Parathyroid adenoma (tissue), 2 donors: ENCODE measurements at regions not wholly inside any gene's neighbourhood (a gene's known extent, or its start where the extent isn't known, plus 50 kb on each side); places are given as distances from the start of the nearest gene placed in this dataset.

Experiments used
- H2AFZ ChIP-seq: fragments of 300-600 bp; sonication (generic); one replicate; pipeline ENCODE4 v1.7.0; 2017; ENCODE audit warnings: antibody characterized with exemption, mild to moderate bottlenecking
- H3K27ac ChIP-seq: fragments of 300-600 bp; sonication (generic); one replicate; pipeline ENCODE4 v1.7.0; 2017
- H3K27me3 ChIP-seq: fragments of 300-600 bp; sonication (generic); one replicate; pipeline ENCODE4 v1.7.0; 2017; ENCODE audit warnings: low read length; ENCODE audit not compliant: control insufficient read depth, insufficient read depth
- H3K36me3 ChIP-seq: fragments of 300-600 bp; sonication (generic); one replicate; pipeline ENCODE4 v1.7.0; 2017; ENCODE audit warnings: low read length; ENCODE audit not compliant: control insufficient read depth, insufficient read depth
- H3K4me1 ChIP-seq: fragments of 300-600 bp; sonication (generic); one replicate; pipeline ENCODE4 v1.7.0; 2017; ENCODE audit warnings: control low read depth
- H3K4me2 ChIP-seq: fragments of 300-600 bp; sonication (generic); one replicate; pipeline ENCODE4 v1.7.0; 2017; ENCODE audit warnings: low read length
- H3K4me3 ChIP-seq: fragments of 300-600 bp; sonication (generic); one replicate; pipeline ENCODE4 v1.7.0; 2017; ENCODE audit warnings: low read depth, low read length
- H3K79me2 ChIP-seq: fragments of 300-600 bp; sonication (generic); one replicate; pipeline ENCODE4 v1.7.0; 2017; ENCODE audit warnings: control low read depth
- H3K9ac ChIP-seq: fragments of 300-600 bp; sonication (generic); one replicate; pipeline ENCODE4 v1.7.0; 2017; ENCODE audit warnings: mild to moderate bottlenecking
- H3K9me3 ChIP-seq: fragments of 300-600 bp; sonication (generic); one replicate; pipeline ENCODE4 v1.7.0; 2017; ENCODE audit warnings: low read length; ENCODE audit not compliant: control insufficient read depth
- TF ChIP-seq, protein P1 (sequence below): fragments of 300-600 bp; sonication (generic); IDR thresholded peaks from one replicate; pipeline ENCODE4 v1.7.0; 2017; ENCODE audit warnings: antibody characterized with exemption, mild to moderate bottlenecking
- donor health status: primary hyperparathyroidism.

DNA sequence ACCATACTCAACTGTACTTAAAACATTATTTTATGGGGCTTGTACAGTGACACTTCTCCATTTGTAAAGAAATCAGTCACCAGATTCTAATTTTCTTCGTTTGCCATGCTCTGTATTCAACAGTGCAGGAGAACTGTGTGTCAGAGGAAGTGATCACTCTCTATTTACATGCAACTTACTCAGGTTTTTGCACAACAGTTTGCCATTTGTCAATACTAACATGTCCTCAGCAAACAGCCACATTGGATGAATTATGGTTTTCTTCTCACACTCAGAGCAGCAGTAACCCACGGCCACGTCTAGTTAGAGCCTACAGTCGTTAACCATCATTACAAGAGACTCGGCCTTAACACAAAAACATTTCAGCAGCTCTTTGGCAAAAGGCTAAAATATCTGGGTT is 69.2 kb upstream of the SP4 start:
- Histone ChIP-seq H3K79me2 (no peaks in the 10 kb centered on the region), H3K4me3 (no peak overlapping the region), H3K9me3 (no peaks in the 10 kb centered on the region)

DNA sequence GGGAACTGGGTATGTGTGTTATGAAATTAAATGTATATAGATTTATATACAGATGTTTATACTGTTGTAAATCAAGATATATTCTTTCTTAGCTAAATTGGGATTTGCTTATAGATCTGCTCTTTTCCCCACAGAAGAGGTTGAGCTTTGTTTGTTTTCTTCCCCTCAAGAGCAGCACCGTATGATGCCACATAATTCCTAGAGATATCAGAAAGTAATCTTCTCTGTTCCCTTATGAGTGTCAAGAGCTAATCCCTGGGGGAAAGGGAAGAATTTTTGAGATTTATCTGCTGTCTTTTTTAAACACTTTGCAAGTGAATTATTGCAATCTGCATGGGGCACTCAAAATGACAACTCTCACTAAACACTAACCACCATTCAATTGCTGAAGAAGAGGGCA is 68.7 kb upstream of the SP4 start:
- Histone ChIP-seq H3K4me3 (no peak overlapping the region), H3K27me3 (no peaks in the 10 kb centered on the region), H3K4me1 (no peaks in the 10 kb centered on the region), H3K27ac (no peak overlapping the region), H2AFZ (no peak overlapping the region), H3K9me3 (no peaks in the 10 kb centered on the region), H3K4me2 (no peak overlapping the region), H3K79me2 (no peaks in the 10 kb centered on the region), H3K36me3 (no peaks in the 10 kb centered on the region), H3K9ac (no peak overlapping the region)
- TF ChIP-seq, protein P1, sequence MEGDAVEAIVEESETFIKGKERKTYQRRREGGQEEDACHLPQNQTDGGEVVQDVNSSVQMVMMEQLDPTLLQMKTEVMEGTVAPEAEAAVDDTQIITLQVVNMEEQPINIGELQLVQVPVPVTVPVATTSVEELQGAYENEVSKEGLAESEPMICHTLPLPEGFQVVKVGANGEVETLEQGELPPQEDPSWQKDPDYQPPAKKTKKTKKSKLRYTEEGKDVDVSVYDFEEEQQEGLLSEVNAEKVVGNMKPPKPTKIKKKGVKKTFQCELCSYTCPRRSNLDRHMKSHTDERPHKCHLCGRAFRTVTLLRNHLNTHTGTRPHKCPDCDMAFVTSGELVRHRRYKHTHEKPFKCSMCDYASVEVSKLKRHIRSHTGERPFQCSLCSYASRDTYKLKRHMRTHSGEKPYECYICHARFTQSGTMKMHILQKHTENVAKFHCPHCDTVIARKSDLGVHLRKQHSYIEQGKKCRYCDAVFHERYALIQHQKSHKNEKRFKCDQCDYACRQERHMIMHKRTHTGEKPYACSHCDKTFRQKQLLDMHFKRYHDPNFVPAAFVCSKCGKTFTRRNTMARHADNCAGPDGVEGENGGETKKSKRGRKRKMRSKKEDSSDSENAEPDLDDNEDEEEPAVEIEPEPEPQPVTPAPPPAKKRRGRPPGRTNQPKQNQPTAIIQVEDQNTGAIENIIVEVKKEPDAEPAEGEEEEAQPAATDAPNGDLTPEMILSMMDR = no peak

More for the DNA sequence above, 69.2 kb upstream of the SP4 start:
- Histone ChIP-seq H3K4me2 (no peak overlapping the region), H3K9ac (no peak overlapping the region), H3K4me1 (no peaks in the 10 kb centered on the region), H3K27me3 (no peaks in the 10 kb centered on the region), H3K27ac (no peak overlapping the region), H2AFZ (no peak overlapping the region), H3K36me3 (no peaks in the 10 kb centered on the region)
- TF ChIP-seq, protein P1 = no peak

DNA sequence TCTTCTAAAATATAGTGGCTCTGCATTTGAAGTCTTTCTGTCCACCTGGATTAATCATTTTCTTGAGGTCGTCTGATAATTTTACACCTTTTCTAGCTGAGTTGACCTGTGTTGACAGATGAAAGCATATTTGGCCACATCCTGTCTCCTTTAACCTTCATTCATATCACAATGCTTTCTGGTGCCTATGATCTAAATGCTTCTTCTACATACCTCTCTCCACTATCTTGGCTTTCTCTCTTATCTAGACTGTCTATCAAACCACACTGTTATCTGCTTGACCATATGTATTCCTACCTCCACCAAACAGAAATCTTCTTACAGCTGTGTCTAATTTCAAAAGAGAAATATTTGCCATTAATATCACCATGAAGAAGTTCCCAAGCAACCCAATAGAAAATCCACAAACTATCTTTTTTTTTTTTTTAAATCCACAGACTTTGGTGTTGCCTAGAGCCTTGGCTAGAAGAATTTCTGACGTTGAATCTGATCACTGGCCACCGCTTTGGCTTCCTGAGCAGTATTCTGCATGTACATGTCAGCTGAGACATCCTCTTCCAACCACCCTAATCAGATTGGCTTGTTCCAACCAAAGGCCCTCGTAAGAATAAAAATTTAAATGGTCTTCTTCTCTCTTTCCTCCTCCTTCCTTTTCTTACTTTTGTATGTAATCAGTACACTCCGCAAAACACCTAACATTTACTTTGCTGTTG is 66.3 kb upstream of the SP4 start:
- no peak overlapping the region for H3K27ac ChIP-seq
- no peak overlapping the region for H3K4me2 ChIP-seq
- H3K27me3 ChIP-seq = no peaks in the 10 kb centered on the region
- H2AFZ ChIP-seq = no peak overlapping the region
- H3K4me3 ChIP-seq = no peak overlapping the region
- H3K4me1 ChIP-seq = no peaks in the 10 kb centered on the region
- H3K9me3 ChIP-seq = no peaks in the 10 kb centered on the region
- TF ChIP-seq, protein P1 = no peak
- no peaks in the 10 kb centered on the region for H3K36me3 ChIP-seq
- no peak overlapping the region for H3K9ac ChIP-seq
- H3K79me2 ChIP-seq = no peaks in the 10 kb centered on the region

DNA sequence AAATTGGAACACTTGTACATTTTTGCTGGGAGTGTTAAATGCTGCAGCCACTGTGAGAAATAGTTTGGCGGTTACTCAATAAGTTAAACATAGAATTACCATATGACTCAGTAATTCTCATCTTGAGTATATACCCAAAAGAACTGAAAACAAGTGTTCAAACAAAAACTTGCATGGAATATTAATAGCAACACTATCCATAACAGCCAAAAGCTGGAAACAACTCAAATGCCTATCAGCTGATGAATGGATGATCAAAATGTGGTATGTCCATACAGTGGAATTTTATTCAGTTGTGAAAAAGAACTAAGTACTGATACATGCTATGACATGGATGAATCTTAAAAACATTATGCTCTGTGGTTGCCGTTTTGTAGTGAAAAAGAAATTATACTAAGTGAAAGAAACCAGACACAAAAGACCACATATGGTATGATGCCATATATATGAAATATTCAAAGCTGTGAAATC is 63.0 kb upstream of the SP4 start:
- H3K79me2 ChIP-seq = no peaks in the 10 kb centered on the region
- no peak overlapping the region for H3K27ac ChIP-seq
- no peak overlapping the region for H2AFZ ChIP-seq
- no peaks in the 10 kb centered on the region for H3K36me3 ChIP-seq
- TF ChIP-seq, protein P1 = no peak
- H3K4me1 ChIP-seq = no peaks in the 10 kb centered on the region
- no peaks in the 10 kb centered on the region for H3K27me3 ChIP-seq
- H3K4me2 ChIP-seq = no peak overlapping the region
- no peak overlapping the region for H3K4me3 ChIP-seq
- H3K9ac ChIP-seq = no peak overlapping the region
- H3K9me3 ChIP-seq = no peaks in the 10 kb centered on the region
